ENCODE measurements at regions not wholly inside any gene's neighbourhood (a gene's known extent, or its start where the extent isn't known, plus 50 kb on each side); places are given as distances from the start of the nearest gene placed in this dataset.

GRCh38 chr18:65363911-65364632, 386.7 kb upstream of the CDH7 start:
- Histone ChIP-seq H3K4me3 (no peak overlapping the region), H3K27ac (no peak overlapping the region)
- no peak for DNase-seq (ENCODE audit: low spot score)
- TF ChIP-seq CTCF (IDR thresholded peaks at IDR 0.05), result no peak

GRCh38 chr18:65363011-65363410, 387.8 kb upstream of the CDH7 start:
- H3K27ac ChIP-seq, result no peak overlapping the region
- DNase-seq (ENCODE audit: low spot score), result no peak
- H3K4me3 ChIP-seq, result no peak overlapping the region
- no peak for TF ChIP-seq CTCF (IDR thresholded peaks at IDR 0.05)

- Histone ChIP-seq H3K27ac (no peak overlapping the region), H3K4me3 (no peak overlapping the region)
- no peak for TF ChIP-seq CTCF (IDR thresholded peaks at IDR 0.05)
- no peak for DNase-seq (ENCODE audit: low spot score)
Observed at GRCh38 chr18:65359479-65359878, 391.3 kb upstream of the CDH7 start.

- H3K4me3 ChIP-seq, result no peak overlapping the region
- no peak overlapping the region for H3K27ac ChIP-seq
- DNase-seq (ENCODE audit: low spot score), result no peak
- TF ChIP-seq CTCF (IDR thresholded peaks at IDR 0.05), result no peak
Observed at GRCh38 chr18:65358306-65358705, 392.5 kb upstream of the CDH7 start.

GRCh38 chr18:65352186-65352585, 398.6 kb upstream of the CDH7 start:
- no peak overlapping the region for H3K27ac ChIP-seq
- TF ChIP-seq CTCF (IDR thresholded peaks at IDR 0.05), result no peak
- no peak overlapping the region for H3K4me3 ChIP-seq
- DNase-seq (ENCODE audit: low spot score), result no peak

GRCh38 chr18:65349635-65350034, 401.2 kb upstream of the CDH7 start:
- no peak for TF ChIP-seq CTCF (IDR thresholded peaks at IDR 0.05)
- no peak overlapping the region for H3K4me3 ChIP-seq
- H3K27ac ChIP-seq, result no peak overlapping the region
- DNase-seq (ENCODE audit: low spot score), result no peak

- Histone ChIP-seq H3K27ac (no peak overlapping the region), H3K4me3 (no peak overlapping the region)
- no peak for TF ChIP-seq CTCF (IDR thresholded peaks at IDR 0.05)
- DNase-seq (ENCODE audit: low spot score), result no peak
Observed at GRCh38 chr18:65347446-65347845, 403.4 kb upstream of the CDH7 start.

Measured in coronary artery (tissue), 2 donors.